AG04450 (cell line): ENCODE measurements at regions not wholly inside any gene's neighbourhood (a gene's known extent, or its start where the extent isn't known, plus 50 kb on each side); places are given as distances from the start of the nearest gene placed in this dataset.
"Not testable (repeated sequence)": the region's sequence is repeated elsewhere in the genome, so short reads cannot be mapped to it uniquely, and the experiment has no call there.

Source experiments
- CTCF ChIA-PET: fragments of 300-600, 350-600 bp; formaldehyde crosslinking; extraction: SDS; loops from one replicate; lab custom pipeline; 2022; ENCODE audit warnings: antibody characterized with exemption, inconsistent platforms; lab: Charles Lee
- POLR2A ChIA-PET: fragments of 350-600 bp; formaldehyde crosslinking; extraction: SDS; loops from one replicate; lab custom pipeline; 2021; ENCODE audit warnings: antibody characterized with exemption, inconsistent platforms; lab: Yijun Ruan, JAX
- DNase-seq: peaks from one replicate; pipeline ENCODE4 v3.0.0-alpha.2; 2011; ENCODE audit warnings: low read depth, low spot score
- H3K27ac ChIP-seq: one replicate; pipeline ENCODE4 v1.5.1; 2012; ENCODE audit warnings: low read depth, low read length, control low read depth
- H3K27me3 ChIP-seq: one replicate; pipeline ENCODE4 v1.6.0; 2012; ENCODE audit warnings: low read length; ENCODE audit not compliant: control insufficient read depth, insufficient read depth
- H3K4me3 ChIP-seq: 2 replicates; pipeline ENCODE4 v1.5.1; 2011; ENCODE audit warnings: mild to moderate bottlenecking, low read depth, low read length, control low read depth
- H3K9me3 ChIP-seq: 2 replicates; pipeline ENCODE4 v1.5.1; 2012; ENCODE audit warnings: low read length; ENCODE audit not compliant: control insufficient read depth, insufficient read depth
- TF ChIP-seq, protein P1 (sequence below): IDR thresholded peaks from 2 replicates; pipeline ENCODE4 v1.5.1; 2011; ENCODE audit warnings: low read depth, low read length, control low read depth, inconsistent platforms

DNA sequence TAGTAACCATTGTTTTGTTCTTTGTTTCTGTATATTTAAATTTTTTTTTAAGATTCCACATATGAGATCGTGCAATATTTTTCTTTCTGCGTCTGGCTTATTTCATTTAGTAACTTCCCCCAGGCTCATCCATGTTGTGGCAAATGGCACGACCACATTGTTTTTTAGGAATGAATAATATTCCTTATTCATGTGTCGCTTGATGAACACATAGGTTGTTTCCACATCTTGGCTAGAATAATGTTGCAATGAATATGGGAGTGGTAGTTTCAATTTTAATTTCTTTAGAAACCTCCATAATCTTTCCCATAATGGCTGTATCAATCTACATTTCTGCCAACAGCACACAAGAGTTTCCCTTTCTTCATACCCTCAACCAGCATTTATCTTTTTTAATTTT, 166.8 kb upstream of the NR3C2 start:
- ChIA-PET POLR2A (no interaction called here), CTCF (no interaction called here)
- peaks cover 3% of the 10 kb centered on the region; the same call in 1 of the 2 replicates for H3K9me3 ChIP-seq
- TF ChIP-seq, protein P1, sequence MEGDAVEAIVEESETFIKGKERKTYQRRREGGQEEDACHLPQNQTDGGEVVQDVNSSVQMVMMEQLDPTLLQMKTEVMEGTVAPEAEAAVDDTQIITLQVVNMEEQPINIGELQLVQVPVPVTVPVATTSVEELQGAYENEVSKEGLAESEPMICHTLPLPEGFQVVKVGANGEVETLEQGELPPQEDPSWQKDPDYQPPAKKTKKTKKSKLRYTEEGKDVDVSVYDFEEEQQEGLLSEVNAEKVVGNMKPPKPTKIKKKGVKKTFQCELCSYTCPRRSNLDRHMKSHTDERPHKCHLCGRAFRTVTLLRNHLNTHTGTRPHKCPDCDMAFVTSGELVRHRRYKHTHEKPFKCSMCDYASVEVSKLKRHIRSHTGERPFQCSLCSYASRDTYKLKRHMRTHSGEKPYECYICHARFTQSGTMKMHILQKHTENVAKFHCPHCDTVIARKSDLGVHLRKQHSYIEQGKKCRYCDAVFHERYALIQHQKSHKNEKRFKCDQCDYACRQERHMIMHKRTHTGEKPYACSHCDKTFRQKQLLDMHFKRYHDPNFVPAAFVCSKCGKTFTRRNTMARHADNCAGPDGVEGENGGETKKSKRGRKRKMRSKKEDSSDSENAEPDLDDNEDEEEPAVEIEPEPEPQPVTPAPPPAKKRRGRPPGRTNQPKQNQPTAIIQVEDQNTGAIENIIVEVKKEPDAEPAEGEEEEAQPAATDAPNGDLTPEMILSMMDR, result no peak
- H3K4me3 ChIP-seq, result no peak overlapping the region
- DNase-seq, result no peak
- no peaks in the 10 kb centered on the region for H3K27me3 ChIP-seq
- H3K27ac ChIP-seq, result no peak overlapping the region

DNA sequence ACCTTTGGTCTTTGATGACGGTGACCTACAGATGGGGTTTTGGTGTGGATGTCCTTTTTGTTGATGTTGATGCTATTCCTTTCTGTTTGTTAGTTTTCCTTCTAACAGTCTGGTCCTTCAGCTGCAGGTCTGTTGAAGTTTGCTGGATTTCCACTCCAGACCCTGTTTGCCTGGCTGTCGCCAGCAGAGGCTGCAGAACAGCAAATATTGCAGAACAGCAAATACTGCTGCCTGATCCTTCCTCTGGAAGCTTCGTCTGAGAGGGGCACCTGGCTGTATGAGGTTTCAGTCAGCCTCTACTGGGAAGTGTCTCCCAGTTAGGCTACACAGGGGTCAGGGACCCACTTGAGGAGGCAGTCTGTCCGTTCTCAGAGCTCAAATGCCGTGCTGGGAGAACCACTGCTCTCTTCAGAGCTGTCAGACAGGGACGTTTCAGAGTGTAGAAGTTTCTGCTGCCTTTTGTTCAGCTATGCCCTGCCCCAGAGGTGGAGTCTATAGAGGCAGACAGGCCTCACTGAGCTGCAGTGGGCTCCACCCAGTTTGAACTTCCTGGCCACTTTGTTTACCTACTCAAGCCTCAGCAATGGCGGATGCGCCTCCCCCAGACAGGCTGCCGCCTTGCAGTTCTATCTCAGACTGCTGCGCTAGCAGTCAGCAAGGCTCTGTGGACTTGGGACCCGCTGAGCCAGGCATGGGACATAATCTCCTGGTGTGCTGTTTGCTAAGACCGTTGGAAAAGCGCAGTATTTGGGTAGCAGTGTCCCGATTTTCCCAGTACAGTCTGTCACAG, 156.4 kb upstream of the NR3C2 start:
- H3K4me3 ChIP-seq, H3K27me3 ChIP-seq, H3K27ac ChIP-seq, DNase-seq, CTCF ChIA-PET, POLR2A ChIA-PET: not testable (repeated sequence)
- H3K9me3 ChIP-seq, result peaks cover 11% of the 10 kb centered on the region

DNA sequence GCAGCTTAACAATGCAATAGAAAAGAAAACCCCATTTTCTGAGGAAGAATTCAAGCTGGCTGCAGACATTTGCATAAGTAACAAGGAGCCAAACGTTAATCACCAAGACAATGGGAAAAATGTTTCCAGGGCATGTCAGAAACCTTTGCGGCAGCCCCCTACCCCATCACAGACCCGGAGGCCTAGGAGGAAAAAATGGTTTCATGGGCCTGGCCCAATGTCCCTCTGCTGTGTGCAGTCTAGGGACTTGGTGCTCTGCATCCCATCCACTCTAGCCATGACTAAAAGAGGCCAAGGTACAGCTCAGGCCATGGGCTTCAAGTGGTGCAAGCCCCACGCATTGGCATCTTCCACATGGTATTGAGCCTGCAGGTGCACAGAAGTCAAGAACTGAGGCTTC, 147.0 kb upstream of the NR3C2 start:
- Histone ChIP-seq H3K4me3 (no peak overlapping the region), H3K27me3 (no peaks in the 10 kb centered on the region), H3K9me3 (peaks cover 12% of the 10 kb centered on the region; the same call in 1 of the 2 replicates), H3K27ac (no peak overlapping the region)
- no peak for DNase-seq
- POLR2A ChIA-PET, result no interaction called here
- TF ChIP-seq, protein P1, result no peak
- CTCF ChIA-PET, result no interaction called here

DNA sequence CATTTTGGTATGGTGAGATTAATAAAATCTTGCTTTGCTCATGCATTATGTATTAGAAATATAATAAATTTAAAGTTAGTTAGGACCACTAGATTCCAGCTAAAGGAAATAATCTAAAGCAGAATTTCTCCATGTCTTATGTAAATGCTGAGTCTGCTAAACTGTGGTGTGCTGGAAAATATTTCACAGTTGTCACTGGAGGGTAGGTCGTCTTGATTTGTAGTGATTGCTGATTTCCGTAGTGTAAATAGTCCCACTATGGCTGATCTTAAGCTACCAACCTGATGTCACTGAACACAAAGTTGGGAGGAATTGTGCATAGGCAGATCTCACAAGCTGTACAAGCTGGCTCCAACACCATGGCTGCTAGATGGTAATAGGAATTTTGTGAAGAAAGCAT, 133.4 kb upstream of the NR3C2 start:
- H3K27me3 ChIP-seq, result no peaks in the 10 kb centered on the region
- ChIA-PET POLR2A (no interaction called here), CTCF (no interaction called here)
- H3K4me3 ChIP-seq, result no peak overlapping the region
- no peak overlapping the region for H3K27ac ChIP-seq
- DNase-seq, result no peak
- H3K9me3 ChIP-seq, result no peaks in the 10 kb centered on the region; the same call in 1 of the 2 replicates
- TF ChIP-seq, protein P1, result no peak

DNA sequence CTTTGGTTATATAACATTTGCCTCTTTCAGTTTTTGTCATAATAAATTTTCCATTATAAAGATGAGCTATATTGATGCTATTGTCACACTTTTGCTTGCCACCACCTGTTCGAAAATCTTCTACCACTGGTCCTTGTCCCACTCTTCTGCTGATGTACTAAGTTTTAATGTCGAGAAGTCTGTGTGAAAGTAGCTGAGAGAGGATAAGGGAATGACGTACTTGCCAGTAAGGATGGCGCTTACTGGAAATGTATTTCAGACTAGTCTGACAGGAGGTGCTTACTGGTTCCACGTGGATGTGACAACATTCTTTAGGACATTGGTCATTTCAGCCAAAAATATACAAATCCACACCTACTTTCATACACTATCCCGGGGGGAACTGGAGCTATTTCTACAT, 132.7 kb upstream of the NR3C2 start:
- no peak for DNase-seq
- Histone ChIP-seq H3K27me3 (no peaks in the 10 kb centered on the region), H3K4me3 (no peak overlapping the region), H3K27ac (no peak overlapping the region), H3K9me3 (no peaks in the 10 kb centered on the region; the same call in 1 of the 2 replicates)
- TF ChIP-seq, protein P1, result no peak
- CTCF ChIA-PET, result no interaction called here
- POLR2A ChIA-PET, result no interaction called here
